OCI-LY7 (cell line): ENCODE measurements at regions not wholly inside any gene's neighbourhood (a gene's known extent, or its start where the extent isn't known, plus 50 kb on each side); places are given as distances from the start of the nearest gene placed in this dataset.

Source experiments
- BruUV-seq: library from RNA; stranded (reverse); fragments of 400-500 nt; replicated peaks from 2 replicates; lab custom pipeline; 2021; lab: Mats Ljungman, UMichigan
- CTCF ChIA-PET: fragments of 300-600 bp; sonication (Branson Sonifier 250); formaldehyde crosslinking; loops from one replicate; lab custom pipeline; 2022; ENCODE audit warnings: antibody characterized with exemption; ENCODE audit not compliant: unreplicated experiment; lab: Charles Lee
- POLR2A ChIA-PET: fragments of 300-600 bp; sonication (Branson Sonifier 250); formaldehyde crosslinking; loops from one replicate; lab custom pipeline; 2022; ENCODE audit warnings: antibody characterized with exemption; lab: Charles Lee
- DNase-seq: peaks from one replicate; pipeline ENCODE4 v3.0.0-alpha.2; 2015; ENCODE audit warnings: low spot score
- H2AFZ ChIP-seq: fragments of 200-600 bp; sonication (generic), shearing (Covaris generic); 2 replicates; pipeline ENCODE4 v1.6.1; 2014; ENCODE audit warnings: mild to moderate bottlenecking, antibody characterized with exemption, low read length, moderate library complexity
- H3K27ac ChIP-seq: fragments of 200-600 bp; sonication (generic); 2 replicates; pipeline ENCODE4 v1.5.1; 2014; ENCODE audit warnings: mixed run types, low read depth, mild to moderate bottlenecking, moderate library complexity, low read length, inconsistent platforms; ENCODE audit not compliant: poor library complexity, severe bottlenecking
- H3K36me3 ChIP-seq: fragments of 200-600 bp; sonication (generic); 2 replicates; pipeline ENCODE4 v1.6.1; 2014; ENCODE audit warnings: mild to moderate bottlenecking, antibody characterized with exemption, low read length, moderate library complexity, mixed read lengths; ENCODE audit not compliant: insufficient read depth
- H3K4me1 ChIP-seq: fragments of 200-600 bp; sonication (generic); 2 replicates; pipeline ENCODE4 v1.5.1; 2014; ENCODE audit warnings: mild to moderate bottlenecking, low read length; ENCODE audit not compliant: insufficient read depth, poor library complexity, severe bottlenecking
- H3K4me2 ChIP-seq: fragments of 200-600 bp; sonication (generic); 2 replicates; pipeline ENCODE4 v1.6.1; 2014; ENCODE audit warnings: mild to moderate bottlenecking, low read length
- H3K4me3 ChIP-seq: fragments of 200-600 bp; sonication (generic); 2 replicates; pipeline ENCODE4 v1.5.1; 2014; ENCODE audit warnings: mild to moderate bottlenecking, low read depth, low read length; ENCODE audit not compliant: poor library complexity, severe bottlenecking
- H3K79me2 ChIP-seq: fragments of 200-600 bp; sonication (generic); 2 replicates; pipeline ENCODE4 v1.6.1; 2016; ENCODE audit warnings: low read depth, mild to moderate bottlenecking, low read length, moderate library complexity, mixed read lengths; ENCODE audit not compliant: insufficient read depth
- H3K9me2 ChIP-seq: fragments of 200-600 bp; sonication (generic); 2 replicates; pipeline ENCODE4 v1.6.1; 2016; ENCODE audit warnings: mild to moderate bottlenecking, low read length, mixed read lengths; ENCODE audit not compliant: insufficient read depth
- H3K9me3 ChIP-seq: fragments of 200-600 bp; sonication (generic); 2 replicates; pipeline ENCODE4 v1.6.1; 2014; ENCODE audit warnings: mild to moderate bottlenecking, mixed run types, low read length, mixed read lengths
- H4K20me1 ChIP-seq: fragments of 200-600 bp; sonication (generic); 2 replicates; pipeline ENCODE4 v1.6.1; 2014; ENCODE audit warnings: mild to moderate bottlenecking, antibody characterized with exemption, low read length, moderate library complexity, mixed read lengths; ENCODE audit not compliant: insufficient read depth
- EZH2phosphoT487 ChIP-seq: fragments of 200-600 bp; sonication (generic); IDR thresholded peaks from 2 replicates; pipeline ENCODE4 v1.6.1; 2018; ENCODE audit warnings: low read depth, borderline replicate concordance, mild to moderate bottlenecking, mixed run types, antibody characterized with exemption, low read length, moderate library complexity, mixed read lengths
- intact Hi-C: fragments of 100-400 bp; cut with micrococcal nuclease; formaldehyde crosslinking; loops from one replicate; pipeline ENCODE4 v1.10.0; 2022; ENCODE audit not compliant: unreplicated experiment
- TF ChIP-seq, protein P1 (sequence below): fragments of 200-600 bp; sonication (generic); conservative IDR thresholded peaks from 2 replicates; pipeline ENCODE4 v1.5.1; 2014; ENCODE audit warnings: mild to moderate bottlenecking, antibody characterized with exemption, low read length, moderate library complexity, mixed read lengths

- no peak overlapping the region for H3K4me3 ChIP-seq
- intact Hi-C loops, result loop anchor here (5.0 kb wide), 1 partner anchor 254 kb away; no protein-coding TSS in a partner anchor
- no peaks in the 10 kb centered on the region for H3K9me2 ChIP-seq
- CTCF ChIA-PET, result interaction anchor here (0.5 kb wide), 1 partner anchor 41 kb away, joined by 3 read pairs; no protein-coding TSS in a partner anchor
- H3K9me3 ChIP-seq, result no peaks in the 10 kb centered on the region
- H2AFZ ChIP-seq, result no peak overlapping the region
- H3K36me3 ChIP-seq, result no peaks in the 10 kb centered on the region
- H3K79me2 ChIP-seq, result no peaks in the 10 kb centered on the region
- no peaks in the 10 kb centered on the region for H3K4me1 ChIP-seq
- H3K4me2 ChIP-seq, result no peak overlapping the region
- no TSS peak for BruUV-seq
- no peak for DNase-seq
- H4K20me1 ChIP-seq, result no peaks in the 10 kb centered on the region
- H3K27ac ChIP-seq, result no peak overlapping the region
- POLR2A ChIA-PET, result interaction anchor here (0.5 to 0.7 kb wide), 3 partner anchors 207 to 817 kb away, joined by 3 to 5 read pairs (median 5); no protein-coding TSS in a partner anchor
- TF ChIP-seq, protein P1, sequence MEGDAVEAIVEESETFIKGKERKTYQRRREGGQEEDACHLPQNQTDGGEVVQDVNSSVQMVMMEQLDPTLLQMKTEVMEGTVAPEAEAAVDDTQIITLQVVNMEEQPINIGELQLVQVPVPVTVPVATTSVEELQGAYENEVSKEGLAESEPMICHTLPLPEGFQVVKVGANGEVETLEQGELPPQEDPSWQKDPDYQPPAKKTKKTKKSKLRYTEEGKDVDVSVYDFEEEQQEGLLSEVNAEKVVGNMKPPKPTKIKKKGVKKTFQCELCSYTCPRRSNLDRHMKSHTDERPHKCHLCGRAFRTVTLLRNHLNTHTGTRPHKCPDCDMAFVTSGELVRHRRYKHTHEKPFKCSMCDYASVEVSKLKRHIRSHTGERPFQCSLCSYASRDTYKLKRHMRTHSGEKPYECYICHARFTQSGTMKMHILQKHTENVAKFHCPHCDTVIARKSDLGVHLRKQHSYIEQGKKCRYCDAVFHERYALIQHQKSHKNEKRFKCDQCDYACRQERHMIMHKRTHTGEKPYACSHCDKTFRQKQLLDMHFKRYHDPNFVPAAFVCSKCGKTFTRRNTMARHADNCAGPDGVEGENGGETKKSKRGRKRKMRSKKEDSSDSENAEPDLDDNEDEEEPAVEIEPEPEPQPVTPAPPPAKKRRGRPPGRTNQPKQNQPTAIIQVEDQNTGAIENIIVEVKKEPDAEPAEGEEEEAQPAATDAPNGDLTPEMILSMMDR, result no peak
- TF ChIP-seq EZH2phosphoT487, result no peak
Measured at GRCh38 chr4:13911256-13911655, 283.7 kb upstream of the BOD1L1 start.

- POLR2A ChIA-PET, result interaction anchor here (0.5 kb wide), 1 partner anchor 126 kb away, joined by 3 read pairs; no protein-coding TSS in a partner anchor
- Histone ChIP-seq H4K20me1 (no peaks in the 10 kb centered on the region), H3K27ac (no peak overlapping the region), H3K4me3 (no peak overlapping the region), H3K9me2 (no peaks in the 10 kb centered on the region), H3K4me1 (no peaks in the 10 kb centered on the region), H3K9me3 (no peaks in the 10 kb centered on the region), H3K36me3 (no peaks in the 10 kb centered on the region), H3K79me2 (no peaks in the 10 kb centered on the region), H2AFZ (no peak overlapping the region), H3K4me2 (no peak overlapping the region)
- CTCF ChIA-PET, result no interaction called here
- BruUV-seq, result no TSS peak
- TF ChIP-seq, protein P1, result no peak
- no peak for TF ChIP-seq EZH2phosphoT487
- intact Hi-C loops, result loop anchor here (5.0 kb wide), 1 partner anchor 255 kb away; no protein-coding TSS in a partner anchor
- DNase-seq, result no peak
Measured at GRCh38 chr4:13912436-13912925, 285.0 kb upstream of the BOD1L1 start.

- BruUV-seq, result no TSS peak
- no peak overlapping the region for H3K4me2 ChIP-seq
- no peaks in the 10 kb centered on the region for H3K9me2 ChIP-seq
- H3K79me2 ChIP-seq, result no peaks in the 10 kb centered on the region
- no peak overlapping the region for H3K27ac ChIP-seq
- no peak overlapping the region for H2AFZ ChIP-seq
- H4K20me1 ChIP-seq, result no peaks in the 10 kb centered on the region
- intact Hi-C loops, result loop anchor here (5.0 kb wide), 1 partner anchor 256 kb away; no protein-coding TSS in a partner anchor
- TF ChIP-seq EZH2phosphoT487, result no peak
- TF ChIP-seq, protein P1, result no peak
- H3K9me3 ChIP-seq, result no peaks in the 10 kb centered on the region
- ChIA-PET CTCF (no interaction called here), POLR2A (no interaction called here)
- no peaks in the 10 kb centered on the region for H3K4me1 ChIP-seq
- no peaks in the 10 kb centered on the region for H3K36me3 ChIP-seq
- no peak overlapping the region for H3K4me3 ChIP-seq
- DNase-seq, result no peak
Measured at GRCh38 chr4:13912966-13913365, 285.4 kb upstream of the BOD1L1 start.
